ENCODE measurements at regions not wholly inside any gene's neighbourhood (a gene's known extent, or its start where the extent isn't known, plus 50 kb on each side); places are given as distances from the start of the nearest gene placed in this dataset.
"Not testable (repeated sequence)": the region's sequence is repeated elsewhere in the genome, so short reads cannot be mapped to it uniquely, and the experiment has no call there.

GRCh38 chr6:92008757-92009502 is 1410.4 kb downstream of the EPHA7 start:
- no peak for DNase-seq

GRCh38 chr6:92000112-92000511 is 1413.2 kb upstream of the MAP3K7 start:
- DNase-seq = no peak

- no peak for DNase-seq
Observed at GRCh38 chr6:91994787-91995186, 1407.9 kb upstream of the MAP3K7 start.

GRCh38 chr6:91982559-91982958 is 1395.7 kb upstream of the MAP3K7 start:
- DNase-seq = no peak

GRCh38 chr6:91976797-91977196 is 1389.9 kb upstream of the MAP3K7 start:
- no peak for DNase-seq

- DNase-seq = no peak
Observed at GRCh38 chr6:91970700-91971099, 1383.8 kb upstream of the MAP3K7 start.

GRCh38 chr6:91965872-91966271 is 1379.0 kb upstream of the MAP3K7 start:
- no peak for DNase-seq

- DNase-seq = no peak
Observed at GRCh38 chr6:91961671-91962070, 1374.8 kb upstream of the MAP3K7 start.

- DNase-seq = no peak
Observed at GRCh38 chr6:91961236-91961635, 1374.4 kb upstream of the MAP3K7 start.

- no peak for DNase-seq
Observed at GRCh38 chr6:91941838-91942237, 1355.0 kb upstream of the MAP3K7 start.

GRCh38 chr6:91940801-91941200 is 1353.9 kb upstream of the MAP3K7 start:
- DNase-seq = no peak

- DNase-seq = no peak
Observed at GRCh38 chr6:91926827-91927226, 1340.0 kb upstream of the MAP3K7 start.

GRCh38 chr6:91926361-91926760 is 1339.5 kb upstream of the MAP3K7 start:
- DNase-seq = no peak

GRCh38 chr6:91911945-91912344 is 1325.1 kb upstream of the MAP3K7 start:
- no peak for DNase-seq

- no peak for DNase-seq
Observed at GRCh38 chr6:91904586-91905164, 1317.8 kb upstream of the MAP3K7 start.

- no peak for DNase-seq
Observed at GRCh38 chr6:91895599-91896285, 1308.9 kb upstream of the MAP3K7 start.

- DNase-seq = no peak
Observed at GRCh38 chr6:91886183-91886795, 1299.4 kb upstream of the MAP3K7 start.

GRCh38 chr6:91881791-91882190 is 1294.9 kb upstream of the MAP3K7 start:
- DNase-seq = not testable (repeated sequence)

GRCh38 chr6:91879386-91879995 is 1292.6 kb upstream of the MAP3K7 start:
- DNase-seq = no peak

GRCh38 chr6:91877994-91878393 is 1291.1 kb upstream of the MAP3K7 start:
- no peak for DNase-seq

- DNase-seq = no peak
Observed at GRCh38 chr6:91874971-91875370, 1288.1 kb upstream of the MAP3K7 start.

- DNase-seq = no peak
Observed at GRCh38 chr6:91868539-91869202, 1281.8 kb upstream of the MAP3K7 start.

- DNase-seq = no peak
Observed at GRCh38 chr6:91865889-91866288, 1279.0 kb upstream of the MAP3K7 start.

Measured in activated CD4-positive, alpha-beta T cell treated with anti-CD3 and anti-CD28 coated beads, Interleukin-2, amount 50 U/mL, for 16 hours (primary cell).